ENCODE measurements at regions not wholly inside any gene's neighbourhood (a gene's known extent, or its start where the extent isn't known, plus 50 kb on each side); places are given as distances from the start of the nearest gene placed in this dataset.

- H3K27me3 Mint-ChIP-seq (ENCODE audit: low read depth), result peaks cover 1% of the 10 kb centered on the region; the same call in 1 of the 2 replicates
- peaks cover 0 to 2% of the 10 kb centered on the region in 2 experiments; a peak in 3 of 5 replicates for H3K9me3 Mint-ChIP-seq
- no CpG with 5 or more reads among the region's 2 CpGs for WGBS (ENCODE audit: extremely low coverage, insufficient read length, low lambda C conversion rate)
These were observed 559.6 kb upstream of the ACO1 start for GRCh38 chr9:31824860-31825259.

More at GRCh38 chr9:31824860-31825259, 559.6 kb upstream of the ACO1 start:
- Histone ChIP-seq H4K20me1 (ENCODE audit: control insufficient read depth, insufficient read depth, insufficient read length) (no peaks in the 10 kb centered on the region), H4K91ac (ENCODE audit: insufficient read length, low read depth, low read length) (no peak overlapping the region), H3K27me3 (ENCODE audit: insufficient read depth, low read length) (no peaks in the 10 kb centered on the region), H2BK12ac (ENCODE audit: insufficient read length, low read depth, low read length) (no peak overlapping the region), H3K4me2 (ENCODE audit: insufficient read depth, insufficient read length, low read length) (no peak overlapping the region), H2AK5ac (ENCODE audit: insufficient read length, low read length) (no peak overlapping the region), H2AFZ (ENCODE audit: low read length) (no peak overlapping the region), H3T11ph (ENCODE audit: low read length) (no peak overlapping the region), H4K5ac (ENCODE audit: insufficient read length, low read depth, low read length) (no peak overlapping the region), H2BK20ac (ENCODE audit: low read depth, low read length, poor library complexity, severe bottlenecking) (no peak overlapping the region), H3K9ac (ENCODE audit: extremely low read depth, insufficient read length, low read length) (no peak overlapping the region), H3K79me1 (ENCODE audit: insufficient read depth, low read depth, low read length, poor library complexity, severe bottlenecking) (no peaks in the 10 kb centered on the region), H3K18ac (ENCODE audit: insufficient read length, low read depth, low read length) (no peak overlapping the region), H3K79me2 (ENCODE audit: insufficient read depth, low read length) (no peaks in the 10 kb centered on the region), H2BK15ac (ENCODE audit: low read depth, low read length) (no peak overlapping the region), H3K23me2 (ENCODE audit: insufficient read length, low read depth, low read length, poor library complexity, severe bottlenecking) (no peaks in the 10 kb centered on the region), H4K8ac (replicated peaks; ENCODE audit: insufficient read length, low read depth, low read length) (no peak overlapping the region), H3K27ac (ENCODE audit: insufficient read length, low read depth, low read length) (no peak overlapping the region), H2BK5ac (ENCODE audit: insufficient read length, low read length) (no peak overlapping the region), H2BK120ac (ENCODE audit: low read depth, low read length, poor library complexity, severe bottlenecking) (no peak overlapping the region), H3K23ac (ENCODE audit: insufficient read length, low read depth, low read length) (no peak overlapping the region), H3K56ac (ENCODE audit: insufficient read length, low read depth, low read length) (no peak overlapping the region), H3K14ac (ENCODE audit: insufficient read depth, low read length) (no peak overlapping the region), H3K4me1 (ENCODE audit: insufficient read depth, low read length) (no peaks in the 10 kb centered on the region), H3K9me3 (ENCODE audit: control insufficient read depth, low read depth, low read length) (no peaks in the 10 kb centered on the region), H3K4ac (ENCODE audit: low read depth, low read length) (no peak overlapping the region)
- Mint-ChIP-seq H3K27ac (no peak overlapping the region), H3K4me1 (no peaks in the 10 kb centered on the region; a peak in 1 of 4 replicates), H3K4me3 (no peak overlapping the region), H3K36me3 (ENCODE audit: insufficient read depth in 1 of 3, low read depth in 3 of 3) (no peaks in the 10 kb centered on the region)
- no peak for TF ChIP-seq CTCF (conservative IDR thresholded peaks at IDR 0.05)
- no peak for DNase-seq

Data from H9 (cell line).